Esophagus squamous epithelium (tissue), 5 donors: ENCODE measurements at regions not wholly inside any gene's neighbourhood (a gene's known extent, or its start where the extent isn't known, plus 50 kb on each side); places are given as distances from the start of the nearest gene placed in this dataset.

Source experiments
- DNase-seq: peaks from one replicate; lab custom pipeline; 2025; lab: John Stamatoyannopoulos, UW
- H3K27ac ChIP-seq, 4 donors: fragments of 200-600 bp; sonication (generic); one replicate each; pipeline ENCODE4 v1.5.1; 2016 to 2019; ENCODE audit warnings: mild to moderate bottlenecking in 1 of 4
- H3K27me3 ChIP-seq, 4 donors: fragments of 200-600 bp; sonication (generic); 1 replicate in 3 of 4; 2 replicates in 1 of 4; pipeline versions ENCODE4 v1.5.1 to v1.6.0; 2017 to 2021; ENCODE audit warnings: antibody characterized with exemption in 1 of 4
- H3K36me3 ChIP-seq, 3 donors: fragments of 200-600 bp; sonication (generic); one replicate each; pipeline ENCODE4 v1.5.1; 2016 to 2019
- H3K4me1 ChIP-seq, 3 donors: fragments of 200-600 bp; sonication (generic); one replicate each; pipeline ENCODE4 v1.5.1; 2017 to 2019
- H3K4me3 ChIP-seq, 4 donors: fragments of 200-600 bp; sonication (generic); 1 replicate in 3 of 4; 2 replicates in 1 of 4; pipeline ENCODE4 v1.5.1; 2016 to 2019; ENCODE audit warnings: mild to moderate bottlenecking in 2 of 4, moderate library complexity in 1 of 4
- H3K9me3 ChIP-seq, 3 donors: fragments of 200-600 bp; sonication (generic); one replicate each; pipeline ENCODE4 v1.5.1; 2016 to 2019
- CTCF ChIP-seq, 6 experiments: fragments of 450-650 bp in 4 of 6; fragments of 200-600 bp in 2 of 6; sonication (generic) in 2 of 6; IDR thresholded peaks; one replicate each; pipeline ENCODE4 v1.5.1; 2016 to 2019; ENCODE audit warnings: antibody characterized with exemption in 6 of 6, mild to moderate bottlenecking in 4 of 6, moderate library complexity in 4 of 6
- POLR2A ChIP-seq, 4 donors: fragments of 450-650 bp; IDR thresholded peaks; one replicate each; pipeline ENCODE4 v1.6.1; 2017; ENCODE audit warnings: antibody characterized with exemption in 4 of 4, mild to moderate bottlenecking in 4 of 4, moderate library complexity in 3 of 4
- WGBS, 2 donors: methylation state at CpG; one replicate each; pipeline ENCODE4 v1.1.5; 2018; 5-methylcytosine and 5-hydroxymethylcytosine counted together
- intact Hi-C: fragments of 100-400 bp; cut with DNase I; formaldehyde crosslinking; loops from one replicate; pipeline ENCODE4 v1.15.0; 2022
- donor health status: DM: yes; HTN: yes; CAD: no.

- no peak for DNase-seq
- no peaks in the 10 kb centered on the region for H3K36me3 ChIP-seq
- TF ChIP-seq CTCF (IDR thresholded peaks at IDR 0.05) (no peak), POLR2A (IDR thresholded peaks at IDR 0.05) (no peak)
- WGBS, 2 donors: 75 to 80% methylated on average over 6 of the region's 6 CpGs
- no peak overlapping the region for H3K27ac ChIP-seq
- H3K4me3 ChIP-seq: no peak overlapping the region
- no peaks in the 10 kb centered on the region for H3K9me3 ChIP-seq
- intact Hi-C loops: no loop called here
- H3K4me1 ChIP-seq: peaks cover 0 to 14% (median 0%) of the 10 kb centered on the region in 3 donors
- no peaks in the 10 kb centered on the region for H3K27me3 ChIP-seq
These were observed 122.3 kb upstream of the NEBL start for GRCh38 chr10:21019436-21019835.

DNA sequence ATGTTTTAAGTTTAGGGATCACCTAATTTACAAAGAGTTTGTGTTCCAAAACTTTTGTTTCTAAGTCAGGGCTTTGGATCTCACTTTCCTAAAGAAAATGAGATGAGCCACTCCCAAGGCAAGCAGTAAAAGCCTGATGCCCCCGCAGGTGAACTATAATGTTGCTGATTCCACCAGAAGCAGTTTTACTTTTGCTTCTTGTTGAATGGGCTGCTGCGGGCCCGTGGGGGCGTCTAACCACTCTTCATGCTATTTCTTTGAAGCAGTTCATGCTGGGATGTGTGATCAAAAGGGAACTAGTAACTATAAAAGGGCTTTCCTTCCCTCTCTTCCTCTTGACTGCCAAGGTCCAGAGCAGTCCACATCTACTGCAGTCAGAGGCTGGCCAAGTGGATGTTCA lies 118.7 kb upstream of the NEBL start:
- 63 to 64% methylated on average over 2 to 4 of the region's 4 CpGs for WGBS, 2 donors
- no peak for TF ChIP-seq CTCF (IDR thresholded peaks at IDR 0.05)

GRCh38 chr10:21014141-21014540 lies 117.0 kb upstream of the NEBL start:
- no peaks in the 10 kb centered on the region for H3K9me3 ChIP-seq
- H3K27me3 ChIP-seq: no peaks in the 10 kb centered on the region
- H3K4me1 ChIP-seq: no peaks in the 10 kb centered on the region
- no peaks in the 10 kb centered on the region for H3K36me3 ChIP-seq
- no peak for TF ChIP-seq CTCF (IDR thresholded peaks at IDR 0.05)
- TF ChIP-seq POLR2A (IDR thresholded peaks at IDR 0.05): no peak
- DNase-seq: no peak
- no peak overlapping the region for H3K27ac ChIP-seq
- intact Hi-C loops: no loop called here
- WGBS, 2 donors: 60 to 80% methylated on average over 3 of the region's 3 CpGs
- no peak overlapping the region for H3K4me3 ChIP-seq

More for the DNA sequence above, 118.7 kb upstream of the NEBL start:
- Histone ChIP-seq H3K9me3 (no peaks in the 10 kb centered on the region), H3K4me1 (no peaks in the 10 kb centered on the region), H3K36me3 (no peaks in the 10 kb centered on the region), H3K4me3 (no peak overlapping the region), H3K27ac (no peak overlapping the region), H3K27me3 (no peaks in the 10 kb centered on the region)
- no peak for DNase-seq
- intact Hi-C loops: no loop called here

DNA sequence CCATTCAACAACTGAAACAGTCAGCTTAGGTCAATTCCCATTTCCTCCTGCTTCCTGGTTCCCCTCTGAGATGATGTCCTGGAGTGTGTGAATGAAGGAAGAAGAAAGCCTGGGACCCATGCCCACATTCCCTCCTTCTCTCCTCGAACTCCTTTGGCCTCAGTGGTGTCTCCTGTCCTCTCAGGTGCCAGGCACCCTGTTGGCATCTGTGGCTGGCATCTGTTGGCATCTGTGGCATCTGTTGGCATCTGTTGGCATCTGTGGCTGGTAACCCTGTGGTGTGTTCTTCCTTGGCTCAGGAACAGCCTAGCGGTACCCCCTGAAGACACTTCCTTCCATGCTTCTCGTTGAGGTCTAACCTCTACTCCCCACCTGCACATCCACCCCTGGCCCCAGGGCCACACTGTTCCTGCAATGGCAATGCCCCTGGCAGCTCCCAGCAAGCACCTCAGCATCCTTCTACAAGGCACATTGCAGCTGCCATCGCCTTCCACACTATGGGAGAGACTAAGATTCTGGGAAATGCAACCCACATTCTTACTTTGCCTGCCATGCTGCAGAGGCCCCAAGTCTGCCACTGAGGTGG lies 114.4 kb upstream of the NEBL start:
- Histone ChIP-seq H3K9me3 (no peaks in the 10 kb centered on the region), H3K27ac (no peak overlapping the region), H3K4me3 (no peak overlapping the region), H3K36me3 (no peaks in the 10 kb centered on the region), H3K4me1 (no peaks in the 10 kb centered on the region), H3K27me3 (no peaks in the 10 kb centered on the region)
- DNase-seq: no peak
- WGBS, 2 donors: 57 to 67% methylated on average over 3 to 4 of the region's 4 CpGs
- intact Hi-C loops: no loop called here
- TF ChIP-seq POLR2A (IDR thresholded peaks at IDR 0.05) (no peak), CTCF (IDR thresholded peaks at IDR 0.05) (no peak)

- Histone ChIP-seq H3K27me3 (no peaks in the 10 kb centered on the region), H3K9me3 (no peaks in the 10 kb centered on the region), H3K36me3 (no peaks in the 10 kb centered on the region), H3K27ac (no peak overlapping the region), H3K4me1 (no peaks in the 10 kb centered on the region), H3K4me3 (no peak overlapping the region)
- intact Hi-C loops: no loop called here
- DNase-seq: no peak
- 74 to 88% methylated on average over 3 of the region's 3 CpGs for WGBS, 2 donors
- no peak for TF ChIP-seq POLR2A (IDR thresholded peaks at IDR 0.05)
These were observed 113.5 kb upstream of the NEBL start for GRCh38 chr10:21010615-21011014.
